Liver (tissue), 8 donors: ENCODE measurements at regions not wholly inside any gene's neighbourhood (a gene's known extent, or its start where the extent isn't known, plus 50 kb on each side); places are given as distances from the start of the nearest gene placed in this dataset.

ENCODE experiments used
- DNase-seq: peaks from one replicate; pipeline ENCODE4 v3.0.0-alpha.2; 2017; ENCODE audit warnings: low spot score
- H3K27ac ChIP-seq, 2 donors: one replicate each; pipeline ENCODE4 v1.7.0; 2013; ENCODE audit warnings: inconsistent platforms in 2 of 2, low read length in 2 of 2, control low read depth in 1 of 2, low read depth in 1 of 2, mild to moderate bottlenecking in 1 of 2
- H3K27me3 ChIP-seq, 4 donors: one replicate each; pipeline versions ENCODE4 v1.6.1 to v1.7.0; 2013; ENCODE audit warnings: low read length in 3 of 4, inconsistent platforms in 1 of 4, mild to moderate bottlenecking in 1 of 4, moderate library complexity in 1 of 4; ENCODE audit not compliant: control insufficient read depth in 4 of 4, insufficient read depth in 4 of 4
- H3K36me3 ChIP-seq, 4 donors: one replicate each; pipeline versions ENCODE4 v1.6.1 to v1.7.0; 2013; ENCODE audit warnings: low read length in 3 of 4, mild to moderate bottlenecking in 3 of 4, low read depth in 1 of 4, moderate library complexity in 1 of 4; ENCODE audit not compliant: control insufficient read depth in 4 of 4, insufficient read depth in 3 of 4
- H3K4me1 ChIP-seq, 4 donors: one replicate each; pipeline versions ENCODE4 v1.6.1 to v1.7.0; 2013; ENCODE audit warnings: low read length in 3 of 4, mild to moderate bottlenecking in 3 of 4, moderate library complexity in 1 of 4; ENCODE audit not compliant: control insufficient read depth in 4 of 4, insufficient read depth in 4 of 4
- H3K4me3 ChIP-seq, 3 donors: one replicate each; pipeline versions ENCODE4 v1.6.1 to v1.7.0; 2013; ENCODE audit warnings: low read length in 3 of 3, control low read depth in 1 of 3, low read depth in 1 of 3, mild to moderate bottlenecking in 1 of 3
- H3K9ac ChIP-seq, 2 donors: one replicate each; pipeline ENCODE4 v1.7.0; 2013; ENCODE audit warnings: low read length in 2 of 2, mild to moderate bottlenecking in 2 of 2, moderate library complexity in 2 of 2, control low read depth in 1 of 2, low read depth in 1 of 2
- H3K9me3 ChIP-seq, 4 donors: one replicate each; pipeline versions ENCODE4 v1.6.1 to v1.7.0; 2013; ENCODE audit warnings: low read length in 3 of 4; ENCODE audit not compliant: control insufficient read depth in 4 of 4
- ATF3 ChIP-seq: IDR thresholded peaks from 2 replicates; pipeline ENCODE4 v1.6.1; 2016; ENCODE audit warnings: antibody characterized with exemption
- CTCF ChIP-seq: fragments of 150-350 bp; IDR thresholded peaks from 2 replicates; pipeline ENCODE4 v1.5.1; 2017; ENCODE audit warnings: improper control_type of control experiment, low read depth, low read length; ENCODE audit not compliant: missing input control
- GABPA ChIP-seq, 2 donors: IDR thresholded peaks in 1 of 2; conservative IDR thresholded peaks in 1 of 2; 2 replicates each; pipeline ENCODE4 v1.6.1; 2016; ENCODE audit warnings: antibody characterized with exemption in 2 of 2, mild to moderate bottlenecking in 1 of 2, moderate library complexity in 1 of 2
- HNF4A ChIP-seq, 2 donors: conservative IDR thresholded peaks; 2 replicates each; pipeline ENCODE4 v1.6.1; 2016; ENCODE audit warnings: antibody characterized with exemption in 2 of 2, mild to moderate bottlenecking in 2 of 2
- HNF4G ChIP-seq: IDR thresholded peaks from 2 replicates; pipeline ENCODE4 v1.6.1; 2016; ENCODE audit warnings: antibody characterized with exemption
- NR2F2 ChIP-seq: IDR thresholded peaks from 2 replicates; pipeline ENCODE4 v1.6.1; 2016; ENCODE audit warnings: antibody characterized with exemption
- RAD21 ChIP-seq, 2 donors: IDR thresholded peaks; 2 replicates each; pipeline ENCODE4 v1.6.1; 2016; ENCODE audit warnings: antibody characterized with exemption in 2 of 2, mild to moderate bottlenecking in 2 of 2
- REST ChIP-seq: IDR thresholded peaks from 2 replicates; pipeline ENCODE4 v1.6.1; 2016; ENCODE audit warnings: antibody characterized with exemption, mild to moderate bottlenecking
- RXRA ChIP-seq, 2 donors: IDR thresholded peaks; 2 replicates each; pipeline ENCODE4 v1.6.1; 2017 to 2018; ENCODE audit warnings: antibody characterized with exemption in 2 of 2, mild to moderate bottlenecking in 1 of 2
- TAF1 ChIP-seq: conservative IDR thresholded peaks from 2 replicates; pipeline ENCODE4 v1.6.1; 2016; ENCODE audit warnings: antibody characterized with exemption, mild to moderate bottlenecking
- YY1 ChIP-seq: IDR thresholded peaks from 2 replicates; pipeline ENCODE4 v1.6.1; 2016; ENCODE audit warnings: antibody characterized with exemption, mild to moderate bottlenecking
- WGBS: extraction: QIAGEN DNeasy Blood & Tissue Kit; methylation state at CpG from one replicate; pipeline ENCODE4 v1.1.7; 2013; 5-methylcytosine and 5-hydroxymethylcytosine counted together
- TF ChIP-seq, protein P1 (sequence below): IDR thresholded peaks from 2 replicates; pipeline ENCODE4 v1.6.1; 2016; ENCODE audit warnings: antibody characterized with exemption
- TF ChIP-seq, protein P2 (sequence below): IDR thresholded peaks from 2 replicates; pipeline ENCODE4 v1.6.1; 2016; ENCODE audit warnings: antibody characterized with exemption
- donor health status: healthy.
- donor health status: healthy.
- donor health status: healthy.
- donor health status: healthy.
- donor health status: healthy.

DNA sequence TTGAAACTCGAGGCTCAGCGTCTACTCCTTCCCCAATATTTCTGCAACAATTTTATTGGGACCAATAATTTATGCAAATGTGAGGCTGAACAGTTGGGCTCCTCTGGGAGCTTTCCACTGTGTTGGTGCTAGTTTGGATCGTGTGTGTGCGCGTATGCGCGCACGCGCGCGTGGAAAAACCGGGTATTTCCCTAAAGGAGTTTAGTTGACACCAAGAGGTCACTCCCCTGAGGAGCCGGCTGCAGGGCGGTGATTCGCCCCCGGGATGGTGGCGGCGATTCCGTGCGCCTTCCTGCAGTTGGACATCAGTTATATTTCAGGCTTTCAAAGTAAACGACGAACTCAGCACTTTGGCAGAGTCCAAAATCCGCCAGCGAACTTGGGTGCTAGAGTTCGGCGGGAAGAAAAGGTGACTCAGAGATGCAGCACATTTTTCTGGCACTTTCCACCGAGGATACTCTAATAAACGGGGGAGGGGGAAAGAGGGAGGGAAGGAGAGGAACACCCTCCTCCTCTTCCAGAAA, 186.5 kb upstream of the FANCL start:
- H3K27me3 ChIP-seq: peaks cover 0 to 14% (median 6%) of the 10 kb centered on the region in 4 donors
- no peak overlapping the region for H3K9ac ChIP-seq
- peaks cover 7 to 14% (median 11%) of the 10 kb centered on the region in 4 donors for H3K4me1 ChIP-seq
- TF ChIP-seq, protein P1, sequence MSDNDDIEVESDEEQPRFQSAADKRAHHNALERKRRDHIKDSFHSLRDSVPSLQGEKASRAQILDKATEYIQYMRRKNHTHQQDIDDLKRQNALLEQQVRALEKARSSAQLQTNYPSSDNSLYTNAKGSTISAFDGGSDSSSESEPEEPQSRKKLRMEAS: no peak
- TF ChIP-seq REST: peak; percentile 87
- H3K27ac ChIP-seq: no peak overlapping the region
- peak overlapping the region; percentile 26 to 60 (median 57) for H3K4me3 ChIP-seq
- peak; percentile 46 for DNase-seq
- H3K36me3 ChIP-seq: no peaks in the 10 kb centered on the region
- no peaks in the 10 kb centered on the region for H3K9me3 ChIP-seq
- 3% methylated on average over 28 of the region's 28 CpGs for WGBS

DNA sequence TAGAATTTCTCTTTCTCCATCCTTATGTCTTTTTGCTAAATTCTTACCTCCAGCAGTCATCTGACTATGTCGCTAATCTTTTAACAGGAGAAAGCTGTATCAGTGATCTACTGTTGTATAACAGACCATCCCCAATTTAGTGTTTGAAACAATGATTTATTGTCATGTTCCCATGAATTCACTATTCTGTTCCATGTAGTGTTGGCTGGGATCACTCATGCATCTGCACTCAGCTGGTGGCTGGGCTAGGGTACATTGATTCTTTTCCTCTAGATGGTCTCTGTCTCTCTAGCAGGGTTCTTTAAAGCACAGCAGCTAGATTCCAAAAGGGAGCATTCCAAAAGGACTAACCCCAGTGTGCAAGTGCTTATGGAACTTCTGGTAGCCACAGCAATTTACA, 184.2 kb upstream of the FANCL start:
- no peak overlapping the region for H3K9ac ChIP-seq
- H3K9me3 ChIP-seq: no peaks in the 10 kb centered on the region
- WGBS: 89% methylated on average over 1 of the region's 1 CpG
- H3K4me3 ChIP-seq: no peak overlapping the region
- TF ChIP-seq RAD21 (IDR thresholded peaks at IDR 0.05): no peak
- no peak for TF ChIP-seq CTCF
- TF ChIP-seq TAF1: no peak
- no peak for TF ChIP-seq HNF4G
- no peak for TF ChIP-seq ATF3
- TF ChIP-seq GABPA (IDR thresholded peaks at IDR 0.05 in 1 of 2, conservative IDR thresholded peaks at IDR 0.05 in 1 of 2): no peak
- TF ChIP-seq RXRA (IDR thresholded peaks at IDR 0.05): no peak
- peaks cover 7 to 14% (median 11%) of the 10 kb centered on the region in 4 donors for H3K4me1 ChIP-seq
- H3K27ac ChIP-seq: no peak overlapping the region
- peaks cover 0 to 14% (median 6%) of the 10 kb centered on the region in 4 donors for H3K27me3 ChIP-seq
- H3K36me3 ChIP-seq: no peaks in the 10 kb centered on the region
- DNase-seq: no peak

DNA sequence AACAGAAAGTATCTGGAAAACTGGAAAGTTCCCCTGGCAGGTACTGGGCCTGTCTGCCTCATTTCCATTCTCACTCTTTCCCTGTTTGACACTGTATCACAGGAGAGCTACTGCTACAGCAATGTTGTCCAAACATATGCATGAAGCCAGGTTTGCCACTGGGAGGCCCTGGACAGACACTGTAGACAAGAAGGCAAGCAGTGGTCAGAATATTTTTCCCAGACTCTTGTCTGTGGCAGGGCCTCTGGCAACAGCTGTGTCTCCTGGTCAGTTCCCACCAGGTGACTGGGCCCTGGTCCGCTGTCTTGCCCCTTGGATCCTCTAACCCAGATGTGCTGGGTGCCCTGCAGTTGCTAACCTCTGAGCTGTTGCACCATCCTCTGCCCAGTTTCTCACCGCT, 178.9 kb upstream of the FANCL start:
- Histone ChIP-seq H3K9me3 (no peaks in the 10 kb centered on the region), H3K9ac (no peak overlapping the region), H3K4me3 (no peak overlapping the region), H3K27me3 (peaks cover 0 to 3% (median 0%) of the 10 kb centered on the region in 4 donors), H3K4me1 (no peaks in the 10 kb centered on the region), H3K36me3 (no peaks in the 10 kb centered on the region), H3K27ac (no peak overlapping the region)
- no peak for DNase-seq
- 95% methylated on average over 2 of the region's 2 CpGs for WGBS
- TF ChIP-seq GABPA (IDR thresholded peaks at IDR 0.05 in 1 of 2, conservative IDR thresholded peaks at IDR 0.05 in 1 of 2): no peak
- TF ChIP-seq, protein P2, sequence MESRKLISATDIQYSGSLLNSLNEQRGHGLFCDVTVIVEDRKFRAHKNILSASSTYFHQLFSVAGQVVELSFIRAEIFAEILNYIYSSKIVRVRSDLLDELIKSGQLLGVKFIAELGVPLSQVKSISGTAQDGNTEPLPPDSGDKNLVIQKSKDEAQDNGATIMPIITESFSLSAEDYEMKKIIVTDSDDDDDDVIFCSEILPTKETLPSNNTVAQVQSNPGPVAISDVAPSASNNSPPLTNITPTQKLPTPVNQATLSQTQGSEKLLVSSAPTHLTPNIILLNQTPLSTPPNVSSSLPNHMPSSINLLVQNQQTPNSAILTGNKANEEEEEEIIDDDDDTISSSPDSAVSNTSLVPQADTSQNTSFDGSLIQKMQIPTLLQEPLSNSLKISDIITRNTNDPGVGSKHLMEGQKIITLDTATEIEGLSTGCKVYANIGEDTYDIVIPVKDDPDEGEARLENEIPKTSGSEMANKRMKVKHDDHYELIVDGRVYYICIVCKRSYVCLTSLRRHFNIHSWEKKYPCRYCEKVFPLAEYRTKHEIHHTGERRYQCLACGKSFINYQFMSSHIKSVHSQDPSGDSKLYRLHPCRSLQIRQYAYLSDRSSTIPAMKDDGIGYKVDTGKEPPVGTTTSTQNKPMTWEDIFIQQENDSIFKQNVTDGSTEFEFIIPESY: no peak
- TF ChIP-seq HNF4A (conservative IDR thresholded peaks at IDR 0.05): no peak
- no peak for TF ChIP-seq TAF1
- no peak for TF ChIP-seq RAD21 (IDR thresholded peaks at IDR 0.05)
- no peak for TF ChIP-seq HNF4G
- no peak for TF ChIP-seq NR2F2
- no peak for TF ChIP-seq YY1
- no peak for TF ChIP-seq REST
